ENCODE measurements at regions not wholly inside any gene's neighbourhood (a gene's known extent, or its start where the extent isn't known, plus 50 kb on each side); places are given as distances from the start of the nearest gene placed in this dataset.

- TF ChIP-seq, protein P1, sequence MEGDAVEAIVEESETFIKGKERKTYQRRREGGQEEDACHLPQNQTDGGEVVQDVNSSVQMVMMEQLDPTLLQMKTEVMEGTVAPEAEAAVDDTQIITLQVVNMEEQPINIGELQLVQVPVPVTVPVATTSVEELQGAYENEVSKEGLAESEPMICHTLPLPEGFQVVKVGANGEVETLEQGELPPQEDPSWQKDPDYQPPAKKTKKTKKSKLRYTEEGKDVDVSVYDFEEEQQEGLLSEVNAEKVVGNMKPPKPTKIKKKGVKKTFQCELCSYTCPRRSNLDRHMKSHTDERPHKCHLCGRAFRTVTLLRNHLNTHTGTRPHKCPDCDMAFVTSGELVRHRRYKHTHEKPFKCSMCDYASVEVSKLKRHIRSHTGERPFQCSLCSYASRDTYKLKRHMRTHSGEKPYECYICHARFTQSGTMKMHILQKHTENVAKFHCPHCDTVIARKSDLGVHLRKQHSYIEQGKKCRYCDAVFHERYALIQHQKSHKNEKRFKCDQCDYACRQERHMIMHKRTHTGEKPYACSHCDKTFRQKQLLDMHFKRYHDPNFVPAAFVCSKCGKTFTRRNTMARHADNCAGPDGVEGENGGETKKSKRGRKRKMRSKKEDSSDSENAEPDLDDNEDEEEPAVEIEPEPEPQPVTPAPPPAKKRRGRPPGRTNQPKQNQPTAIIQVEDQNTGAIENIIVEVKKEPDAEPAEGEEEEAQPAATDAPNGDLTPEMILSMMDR (IDR thresholded peaks at IDR 0.05; ENCODE audit: unreplicated experiment in 3 of 3): no peak
- Mint-ChIP-seq H3K4me1 (no peaks in the 10 kb centered on the region), H3K36me3 (ENCODE audit: low read depth) (no peaks in the 10 kb centered on the region), H3K4me3 (no peak overlapping the region), H3K27me3 (ENCODE audit: low read depth) (no peaks in the 10 kb centered on the region), H3K9me3 (no peaks in the 10 kb centered on the region), H3K27ac (no peak overlapping the region)
These were observed 161.8 kb downstream of the AMY1C start for GRCh38 chr1:103911450-103911849.

GRCh38 chr1:103917795-103918194 is 168.1 kb downstream of the AMY1C start:
- H3K27ac Mint-ChIP-seq: no peak overlapping the region
- H3K36me3 Mint-ChIP-seq (ENCODE audit: low read depth): no peaks in the 10 kb centered on the region
- H3K27me3 Mint-ChIP-seq (ENCODE audit: low read depth): no peaks in the 10 kb centered on the region
- TF ChIP-seq, protein P1 (IDR thresholded peaks at IDR 0.05; ENCODE audit: unreplicated experiment in 3 of 3): no peak
- H3K4me3 Mint-ChIP-seq: no peak overlapping the region
- H3K4me1 Mint-ChIP-seq: no peaks in the 10 kb centered on the region
- no peaks in the 10 kb centered on the region for H3K9me3 Mint-ChIP-seq

GRCh38 chr1:103931891-103932290 is 182.2 kb downstream of the AMY1C start:
- Mint-ChIP-seq H3K4me1 (no peaks in the 10 kb centered on the region), H3K9me3 (no peaks in the 10 kb centered on the region), H3K27ac (no peak overlapping the region), H3K27me3 (ENCODE audit: low read depth) (no peaks in the 10 kb centered on the region), H3K36me3 (ENCODE audit: low read depth) (no peaks in the 10 kb centered on the region), H3K4me3 (no peak overlapping the region)
- TF ChIP-seq, protein P1 (IDR thresholded peaks at IDR 0.05; ENCODE audit: unreplicated experiment in 3 of 3): no peak

DNA sequence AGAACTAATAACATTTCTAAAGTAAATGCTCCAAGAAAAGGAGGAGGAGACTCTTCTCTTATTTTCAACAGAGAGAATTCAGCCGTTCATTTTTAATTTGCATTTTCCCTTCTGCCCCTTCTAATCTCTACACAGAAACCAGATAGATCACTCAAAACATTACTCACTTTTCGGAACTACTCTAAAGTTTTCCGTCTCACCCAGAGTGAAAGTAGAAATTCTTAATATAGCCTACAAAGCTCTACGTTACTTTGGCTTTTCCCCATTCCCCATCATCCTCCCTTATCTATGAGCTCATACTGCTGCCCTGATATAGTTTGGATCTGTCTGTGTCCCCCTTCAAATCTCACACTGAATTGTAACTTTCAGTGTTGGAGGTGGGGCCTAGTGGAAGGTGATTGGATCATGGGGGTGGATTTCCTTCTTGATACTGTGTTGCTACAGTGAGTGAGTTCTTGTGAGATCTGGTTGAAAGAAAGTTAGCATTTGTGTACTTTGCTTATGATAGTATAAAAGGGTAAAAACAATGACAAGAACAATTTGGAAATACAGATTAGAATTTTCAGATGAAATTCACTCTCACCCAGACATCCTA is 188.2 kb downstream of the AMY1C start:
- no peak overlapping the region for H3K27ac Mint-ChIP-seq
- TF ChIP-seq, protein P1 (IDR thresholded peaks at IDR 0.05; ENCODE audit: unreplicated experiment in 3 of 3): no peak
- H3K4me1 Mint-ChIP-seq: no peaks in the 10 kb centered on the region
- H3K9me3 Mint-ChIP-seq: no peaks in the 10 kb centered on the region
- H3K36me3 Mint-ChIP-seq (ENCODE audit: low read depth): no peaks in the 10 kb centered on the region
- H3K4me3 Mint-ChIP-seq: no peak overlapping the region
- H3K27me3 Mint-ChIP-seq (ENCODE audit: low read depth): no peaks in the 10 kb centered on the region

GRCh38 chr1:103941086-103941485 is 191.4 kb downstream of the AMY1C start:
- Mint-ChIP-seq H3K27ac (no peak overlapping the region), H3K27me3 (ENCODE audit: low read depth) (no peaks in the 10 kb centered on the region), H3K9me3 (no peaks in the 10 kb centered on the region), H3K4me1 (no peaks in the 10 kb centered on the region), H3K4me3 (no peak overlapping the region), H3K36me3 (ENCODE audit: low read depth) (no peaks in the 10 kb centered on the region)
- TF ChIP-seq, protein P1 (IDR thresholded peaks at IDR 0.05; ENCODE audit: unreplicated experiment in 3 of 3): no peak

GRCh38 chr1:103942029-103942428 is 192.3 kb downstream of the AMY1C start:
- TF ChIP-seq, protein P1 (IDR thresholded peaks at IDR 0.05; ENCODE audit: unreplicated experiment in 3 of 3): no peak
- Mint-ChIP-seq H3K27me3 (ENCODE audit: low read depth) (no peaks in the 10 kb centered on the region), H3K4me3 (no peak overlapping the region), H3K4me1 (no peaks in the 10 kb centered on the region), H3K9me3 (no peaks in the 10 kb centered on the region), H3K36me3 (ENCODE audit: low read depth) (no peaks in the 10 kb centered on the region), H3K27ac (no peak overlapping the region)
